HCT116 (cell line): ENCODE measurements at regions not wholly inside any gene's neighbourhood (a gene's known extent, or its start where the extent isn't known, plus 50 kb on each side); places are given as distances from the start of the nearest gene placed in this dataset.

Source experiments
- CEBPB ChIP-seq: IDR thresholded peaks from 2 replicates; pipeline ENCODE4 v1.6.1; 2012; ENCODE audit warnings: low read depth
- MAX ChIP-seq: IDR thresholded peaks from 2 replicates; pipeline ENCODE4 v1.6.1; 2012
- POLR2A ChIP-seq: IDR thresholded peaks from 2 replicates; pipeline ENCODE4 v1.7.0; 2011; ENCODE audit warnings: borderline replicate concordance; ENCODE audit not compliant: insufficient read depth, insufficient read length; ENCODE audit errors: extremely low read depth
- RAD21 ChIP-seq: IDR thresholded peaks from 2 replicates; pipeline ENCODE4 v1.6.1; 2012; ENCODE audit warnings: low read depth, mild to moderate bottlenecking
- SP1 ChIP-seq: IDR thresholded peaks from 2 replicates; pipeline ENCODE4 v1.6.1; 2012; ENCODE audit warnings: low read depth
- SRF ChIP-seq: IDR thresholded peaks from 2 replicates; pipeline ENCODE4 v1.6.1; 2012; ENCODE audit warnings: low read depth
- TCF7L2 ChIP-seq: IDR thresholded peaks from 2 replicates; pipeline ENCODE4 v1.7.0; 2011; ENCODE audit warnings: borderline replicate concordance, inconsistent platforms; ENCODE audit not compliant: insufficient read depth, insufficient read length; ENCODE audit errors: extremely low read depth
- YY1 ChIP-seq: IDR thresholded peaks from 2 replicates; pipeline ENCODE4 v1.6.1; 2011; ENCODE audit warnings: low read length, low read depth, moderate library complexity, mild to moderate bottlenecking; ENCODE audit not compliant: insufficient replicate concordance; ENCODE audit errors: extremely low read depth
- TF ChIP-seq, protein P1 (sequence below), 3 experiments: fragments of 200-600 bp in 1 of 3; sonication (generic) in 1 of 3; IDR thresholded peaks in 2 of 3; conservative IDR thresholded peaks in 1 of 3; 2 replicates each; pipeline ENCODE4 v1.5.1; 2012 to 2017; ENCODE audit warnings: low read depth in 2 of 3, low read length in 2 of 3, antibody characterized with exemption in 1 of 3, borderline replicate concordance in 1 of 3, control low read depth in 1 of 3, mild to moderate bottlenecking in 1 of 3, mixed read lengths in 1 of 3, mixed run types in 1 of 3, moderate library complexity in 1 of 3; ENCODE audit not compliant: insufficient read depth in 1 of 3
- TF ChIP-seq, protein P2 (sequence below): IDR thresholded peaks from 2 replicates; pipeline ENCODE4 v1.6.1; 2012; ENCODE audit warnings: low read depth

DNA sequence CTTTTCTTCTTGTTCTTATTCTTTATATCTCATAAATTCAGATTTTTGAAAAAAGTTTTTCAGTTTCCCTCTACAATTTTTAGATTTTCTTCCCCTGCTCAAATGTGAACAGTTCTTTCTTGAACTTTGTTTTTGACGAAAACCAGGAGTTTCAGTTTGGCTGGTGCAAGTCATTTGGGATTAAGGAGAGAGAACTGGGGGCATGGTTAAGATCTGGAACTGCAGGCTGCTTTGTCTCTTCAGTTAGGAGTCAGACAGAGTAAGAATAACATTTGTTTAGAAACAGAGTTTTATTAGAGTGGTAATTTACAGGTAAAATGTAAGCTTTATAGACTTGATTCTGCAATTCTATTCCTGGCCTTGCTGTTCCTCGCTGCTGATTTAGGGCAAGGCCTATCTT is 310.5 kb upstream of the C2CD4B start:
- TF ChIP-seq POLR2A (no peak), MAX (no peak), YY1 (no peak), SRF (no peak), RAD21 (no peak), TCF7L2 (no peak), SP1 (no peak), CEBPB (no peak)
- TF ChIP-seq, protein P1, sequence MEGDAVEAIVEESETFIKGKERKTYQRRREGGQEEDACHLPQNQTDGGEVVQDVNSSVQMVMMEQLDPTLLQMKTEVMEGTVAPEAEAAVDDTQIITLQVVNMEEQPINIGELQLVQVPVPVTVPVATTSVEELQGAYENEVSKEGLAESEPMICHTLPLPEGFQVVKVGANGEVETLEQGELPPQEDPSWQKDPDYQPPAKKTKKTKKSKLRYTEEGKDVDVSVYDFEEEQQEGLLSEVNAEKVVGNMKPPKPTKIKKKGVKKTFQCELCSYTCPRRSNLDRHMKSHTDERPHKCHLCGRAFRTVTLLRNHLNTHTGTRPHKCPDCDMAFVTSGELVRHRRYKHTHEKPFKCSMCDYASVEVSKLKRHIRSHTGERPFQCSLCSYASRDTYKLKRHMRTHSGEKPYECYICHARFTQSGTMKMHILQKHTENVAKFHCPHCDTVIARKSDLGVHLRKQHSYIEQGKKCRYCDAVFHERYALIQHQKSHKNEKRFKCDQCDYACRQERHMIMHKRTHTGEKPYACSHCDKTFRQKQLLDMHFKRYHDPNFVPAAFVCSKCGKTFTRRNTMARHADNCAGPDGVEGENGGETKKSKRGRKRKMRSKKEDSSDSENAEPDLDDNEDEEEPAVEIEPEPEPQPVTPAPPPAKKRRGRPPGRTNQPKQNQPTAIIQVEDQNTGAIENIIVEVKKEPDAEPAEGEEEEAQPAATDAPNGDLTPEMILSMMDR (IDR thresholded peaks at IDR 0.05 in 2 of 3, conservative IDR thresholded peaks at IDR 0.05 in 1 of 3; ENCODE audit: borderline replicate concordance in 1 of 3, insufficient read depth in 1 of 3, low read depth in 2 of 3, low read length in 2 of 3), result no peak
- TF ChIP-seq, protein P2, sequence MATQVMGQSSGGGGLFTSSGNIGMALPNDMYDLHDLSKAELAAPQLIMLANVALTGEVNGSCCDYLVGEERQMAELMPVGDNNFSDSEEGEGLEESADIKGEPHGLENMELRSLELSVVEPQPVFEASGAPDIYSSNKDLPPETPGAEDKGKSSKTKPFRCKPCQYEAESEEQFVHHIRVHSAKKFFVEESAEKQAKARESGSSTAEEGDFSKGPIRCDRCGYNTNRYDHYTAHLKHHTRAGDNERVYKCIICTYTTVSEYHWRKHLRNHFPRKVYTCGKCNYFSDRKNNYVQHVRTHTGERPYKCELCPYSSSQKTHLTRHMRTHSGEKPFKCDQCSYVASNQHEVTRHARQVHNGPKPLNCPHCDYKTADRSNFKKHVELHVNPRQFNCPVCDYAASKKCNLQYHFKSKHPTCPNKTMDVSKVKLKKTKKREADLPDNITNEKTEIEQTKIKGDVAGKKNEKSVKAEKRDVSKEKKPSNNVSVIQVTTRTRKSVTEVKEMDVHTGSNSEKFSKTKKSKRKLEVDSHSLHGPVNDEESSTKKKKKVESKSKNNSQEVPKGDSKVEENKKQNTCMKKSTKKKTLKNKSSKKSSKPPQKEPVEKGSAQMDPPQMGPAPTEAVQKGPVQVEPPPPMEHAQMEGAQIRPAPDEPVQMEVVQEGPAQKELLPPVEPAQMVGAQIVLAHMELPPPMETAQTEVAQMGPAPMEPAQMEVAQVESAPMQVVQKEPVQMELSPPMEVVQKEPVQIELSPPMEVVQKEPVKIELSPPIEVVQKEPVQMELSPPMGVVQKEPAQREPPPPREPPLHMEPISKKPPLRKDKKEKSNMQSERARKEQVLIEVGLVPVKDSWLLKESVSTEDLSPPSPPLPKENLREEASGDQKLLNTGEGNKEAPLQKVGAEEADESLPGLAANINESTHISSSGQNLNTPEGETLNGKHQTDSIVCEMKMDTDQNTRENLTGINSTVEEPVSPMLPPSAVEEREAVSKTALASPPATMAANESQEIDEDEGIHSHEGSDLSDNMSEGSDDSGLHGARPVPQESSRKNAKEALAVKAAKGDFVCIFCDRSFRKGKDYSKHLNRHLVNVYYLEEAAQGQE, result no peak
